GM13977 (cell line): ENCODE measurements at regions not wholly inside any gene's neighbourhood (a gene's known extent, or its start where the extent isn't known, plus 50 kb on each side); places are given as distances from the start of the nearest gene placed in this dataset.

Experiments used
- DNase-seq: peaks from one replicate; pipeline ENCODE4 v3.0.0; 2012; ENCODE audit warnings: low spot score
- CTCF ChIP-seq: IDR thresholded peaks from 2 replicates; pipeline ENCODE4 v1.5.1; 2012; ENCODE audit warnings: mild to moderate bottlenecking, control low read depth; ENCODE audit not compliant: insufficient read depth; ENCODE audit errors: extremely low read depth, missing control alignments
- in situ Hi-C: fragments of 300-500 bp; cut with MboI; formaldehyde crosslinking; loops from one replicate; pipeline ENCODE4 v1.12.0; 2022; ENCODE audit warnings: low sequenced_read_pairs, low pct_unique_long_range_greater_than_20kb, mixed read lengths, inconsistent platforms; ENCODE audit not compliant: unreplicated experiment

GRCh38 chr4:123802082-123802645 lies 405.6 kb downstream of the SPRY1 start:
- in situ Hi-C loops = no loop called here
- TF ChIP-seq CTCF = no peak

GRCh38 chr4:123802933-123803332 lies 406.3 kb downstream of the SPRY1 start:
- DNase-seq = no peak
- TF ChIP-seq CTCF = no peak
- in situ Hi-C loops = no loop called here

More at GRCh38 chr4:123802082-123802645, 405.6 kb downstream of the SPRY1 start:
- no peak for DNase-seq

- DNase-seq = no peak
- no peak for TF ChIP-seq CTCF
- in situ Hi-C loops = no loop called here
Measured at GRCh38 chr4:123804196-123804721, 407.7 kb downstream of the SPRY1 start.

GRCh38 chr4:123806056-123806455 lies 409.5 kb downstream of the SPRY1 start:
- in situ Hi-C loops = no loop called here
- TF ChIP-seq CTCF = no peak
- DNase-seq = no peak

- no peak for TF ChIP-seq CTCF
- no peak for DNase-seq
- in situ Hi-C loops = no loop called here
Measured at GRCh38 chr4:123807187-123807586, 410.6 kb downstream of the SPRY1 start.

- DNase-seq = no peak
- in situ Hi-C loops = no loop called here
- TF ChIP-seq CTCF = no peak
Measured at GRCh38 chr4:123807866-123808265, 411.3 kb downstream of the SPRY1 start.
